Endothelial cell of umbilical vein (primary cell): ENCODE measurements at regions not wholly inside any gene's neighbourhood (a gene's known extent, or its start where the extent isn't known, plus 50 kb on each side); places are given as distances from the start of the nearest gene placed in this dataset.
"Not testable (repeated sequence)": the region's sequence is repeated elsewhere in the genome, so short reads cannot be mapped to it uniquely, and the experiment has no call there.

Experiments
- BruUV-seq: library from RNA; stranded (reverse); fragments of 400-500 nt; replicated peaks from 2 replicates; lab custom pipeline; 2021; lab: Mats Ljungman, UMichigan
- CTCF ChIA-PET: fragments of 300-600, 350-600 bp; sonication (Branson Sonifier 250); formaldehyde crosslinking; loops from one replicate; lab custom pipeline; 2021; ENCODE audit warnings: antibody characterized with exemption, inconsistent platforms; lab: Charles Lee
- POLR2A ChIA-PET: fragments of 300-600, 350-600 bp; sonication (Branson Sonifier 250); formaldehyde crosslinking; loops from one replicate; lab custom pipeline; 2021; ENCODE audit warnings: antibody characterized with exemption, inconsistent platforms; lab: Charles Lee
- DNase-seq: peaks from one replicate; pipeline ENCODE4 v3.0.0-alpha.2; 2011; ENCODE audit warnings: low read depth, low spot score
- FAIRE-seq: peaks from 2 replicates; lab custom pipeline; 2011; peaks lifted over from hg19 to GRCh38; lab: Jason Lieb, UNC
- H2AFZ ChIP-seq: 2 replicates; pipeline ENCODE4 v1.6.0; 2012; ENCODE audit warnings: low read depth, low read length, control low read depth, inconsistent platforms
- H3K27ac ChIP-seq: 2 replicates; pipeline ENCODE4 v1.5.1; 2011; ENCODE audit warnings: low read depth, mild to moderate bottlenecking, control low read depth, low read length, moderate library complexity; ENCODE audit not compliant: insufficient read depth
- H3K27me3 ChIP-seq, 2 experiments: 2 replicates each; pipeline versions ENCODE4 v1.6.0 to v1.6.1; 2011; ENCODE audit warnings: low read length in 2 of 2, mixed read lengths in 1 of 2; ENCODE audit not compliant: control insufficient read depth in 2 of 2, insufficient read depth in 2 of 2
- H3K36me3 ChIP-seq, 2 experiments: 2 replicates in 1 of 2; 3 replicates in 1 of 2; pipeline ENCODE4 v1.5.1; 2011; ENCODE audit warnings: low read length in 2 of 2, mild to moderate bottlenecking in 1 of 2, moderate library complexity in 1 of 2; ENCODE audit not compliant: control insufficient read depth in 2 of 2, insufficient read depth in 2 of 2; ENCODE audit errors: extremely low read depth in 1 of 2
- H3K4me1 ChIP-seq: 3 replicates; pipeline ENCODE4 v1.5.1; 2011; ENCODE audit warnings: mild to moderate bottlenecking, low read length; ENCODE audit not compliant: control insufficient read depth, insufficient read depth; ENCODE audit errors: extremely low read depth
- H3K4me2 ChIP-seq: 2 replicates; pipeline ENCODE4 v1.6.1; 2011; ENCODE audit warnings: low read length, control low read depth, mixed read lengths; ENCODE audit not compliant: insufficient read depth
- H3K4me3 ChIP-seq, 3 experiments: fragments of 200-600 bp in 1 of 3; sonication (generic), shearing (Covaris generic) in 1 of 3; replicated peaks in 1 of 3; 2 replicates each; pipeline ENCODE4 v1.5.1; 2011 to 2016; ENCODE audit warnings: control low read depth in 3 of 3, low read length in 3 of 3, mild to moderate bottlenecking in 2 of 3, inconsistent platforms in 1 of 3, low read depth in 1 of 3, moderate library complexity in 1 of 3; ENCODE audit not compliant: insufficient read depth in 1 of 3
- H3K79me2 ChIP-seq: 2 replicates; pipeline ENCODE4 v1.6.0; 2012; ENCODE audit warnings: low read length, inconsistent platforms; ENCODE audit not compliant: control insufficient read depth, insufficient read depth
- H3K9ac ChIP-seq: replicated peaks from 2 replicates; pipeline ENCODE3; 2011; ENCODE audit warnings: low read length, control low read depth; ENCODE audit not compliant: insufficient read depth; ENCODE audit errors: extremely low read depth
- H3K9me1 ChIP-seq: replicated peaks from 3 replicates; pipeline ENCODE4 v1.6.0; 2011; ENCODE audit warnings: mild to moderate bottlenecking, low read length; ENCODE audit not compliant: control insufficient read depth, insufficient read depth; ENCODE audit errors: extremely low read depth
- H3K9me3 ChIP-seq: replicated peaks from 2 replicates; pipeline ENCODE4 v1.5.1; 2012; ENCODE audit warnings: low read length, inconsistent platforms; ENCODE audit not compliant: control insufficient read depth, insufficient read depth
- H4K20me1 ChIP-seq: replicated peaks from 2 replicates; pipeline ENCODE3; 2011; ENCODE audit warnings: mild to moderate bottlenecking, low read length; ENCODE audit not compliant: control insufficient read depth, insufficient read depth; ENCODE audit errors: extremely low read depth
- CTCF ChIP-seq, 2 donors: IDR thresholded peaks; 1 replicate in 1 of 2; 2 replicates in 1 of 2; pipeline ENCODE4 v1.5.1; 2011; ENCODE audit warnings: low read length in 2 of 2, mild to moderate bottlenecking in 2 of 2, moderate library complexity in 2 of 2, control low read depth in 1 of 2, inconsistent platforms in 1 of 2, low read depth in 1 of 2; ENCODE audit not compliant: insufficient read depth in 1 of 2; ENCODE audit errors: extremely low read depth in 1 of 2
- EZH2 ChIP-seq: IDR thresholded peaks from 2 replicates; pipeline ENCODE4 v1.6.1; 2012; ENCODE audit warnings: borderline replicate concordance, low read depth, mild to moderate bottlenecking, moderate library complexity, low read length, inconsistent platforms; ENCODE audit not compliant: severe bottlenecking
- FOS ChIP-seq: IDR thresholded peaks from 2 replicates; pipeline ENCODE4 v1.6.1; 2011; ENCODE audit warnings: mild to moderate bottlenecking, low read length, moderate library complexity, borderline replicate concordance; ENCODE audit not compliant: insufficient read depth
- GATA2 ChIP-seq: IDR thresholded peaks from 2 replicates; pipeline ENCODE4 v1.7.0; 2011; ENCODE audit warnings: low read depth, mild to moderate bottlenecking, moderate library complexity, mixed read lengths, low read length; ENCODE audit not compliant: insufficient read length, insufficient read depth
- JUN ChIP-seq: IDR thresholded peaks from 2 replicates; pipeline ENCODE4 v1.6.1; 2011; ENCODE audit warnings: borderline replicate concordance, low read depth; ENCODE audit not compliant: insufficient read length, insufficient read depth
- MAX ChIP-seq: IDR thresholded peaks from 2 replicates; pipeline ENCODE4 v1.6.1; 2011; ENCODE audit not compliant: insufficient read depth, insufficient read length
- MYC ChIP-seq: IDR thresholded peaks from one replicate; pipeline ENCODE4 v1.6.1; 2011; ENCODE audit warnings: mild to moderate bottlenecking, low read depth, low read length
- POLR2A ChIP-seq: IDR thresholded peaks from 2 replicates; pipeline ENCODE4 v1.6.1; 2012; ENCODE audit warnings: low read depth, mild to moderate bottlenecking, control low read depth, low read length
- POLR2AphosphoS5 ChIP-seq: IDR thresholded peaks from 2 replicates; pipeline ENCODE4 v1.6.1; 2012; ENCODE audit warnings: low read depth, mild to moderate bottlenecking, control low read depth, low read length, moderate library complexity; ENCODE audit not compliant: insufficient read depth
- dilution Hi-C: fragments of 300-500 bp; cut with MboI; formaldehyde crosslinking; loops from one replicate; pipeline ENCODE4 v1.15.0; 2019; ENCODE audit warnings: low sequenced_read_pairs; ENCODE audit not compliant: extremely low pct_ligation_motif_present
- intact Hi-C: fragments of 100-400 bp; cut with micrococcal nuclease; formaldehyde crosslinking; loops from one replicate; pipeline ENCODE4 v1.10.0; 2022

- no TSS peak for BruUV-seq
- dilution Hi-C loops (no loop called here), intact Hi-C loops (no loop called here)
These were observed 643.4 kb downstream of the ANKRD7 start for GRCh38 chr7:118867860-118868259.

GRCh38 chr7:118869141-118869540, 644.6 kb downstream of the ANKRD7 start:
- CTCF ChIA-PET, H3K4me3 ChIP-seq, H2AFZ ChIP-seq, H4K20me1 ChIP-seq, FAIRE-seq, H3K9me1 ChIP-seq, dilution Hi-C loops, intact Hi-C loops, H3K27me3 ChIP-seq, POLR2A ChIA-PET, H3K27ac ChIP-seq, BruUV-seq, H3K9ac ChIP-seq, H3K9me3 ChIP-seq, H3K4me2 ChIP-seq, H3K4me1 ChIP-seq, H3K36me3 ChIP-seq, DNase-seq, H3K79me2 ChIP-seq: not testable (repeated sequence)

More at GRCh38 chr7:118867860-118868259, 643.4 kb downstream of the ANKRD7 start:
- H3K27ac ChIP-seq: no peak overlapping the region
- no peaks in the 10 kb centered on the region for H3K79me2 ChIP-seq
- no peak for DNase-seq
- H3K9me1 ChIP-seq: no peaks in the 10 kb centered on the region
- H3K36me3 ChIP-seq: no peaks in the 10 kb centered on the region
- no peak for FAIRE-seq
- H3K9me3 ChIP-seq: no peaks in the 10 kb centered on the region
- H3K4me3 ChIP-seq: no peak overlapping the region
- H3K4me1 ChIP-seq: no peaks in the 10 kb centered on the region
- no peak overlapping the region for H3K4me2 ChIP-seq
- no peak overlapping the region for H2AFZ ChIP-seq
- no peak overlapping the region for H3K9ac ChIP-seq
- no peak for TF ChIP-seq FOS
- TF ChIP-seq MAX: no peak
- no peak for TF ChIP-seq POLR2AphosphoS5
- no peak for TF ChIP-seq GATA2
- TF ChIP-seq JUN: no peak
- no peak for TF ChIP-seq POLR2A
- TF ChIP-seq EZH2: no peak
- TF ChIP-seq CTCF (IDR thresholded peaks at IDR 0.05; ENCODE audit: extremely low read depth in 1 of 2, insufficient read depth in 1 of 2, low read depth in 1 of 2, low read length in 2 of 2): no peak
- TF ChIP-seq MYC: no peak
- no peaks in the 10 kb centered on the region for H3K27me3 ChIP-seq
- ChIA-PET CTCF (no interaction called here), POLR2A (no interaction called here)
- H4K20me1 ChIP-seq: no peaks in the 10 kb centered on the region
